GM23338 (cell line): ENCODE measurements at regions not wholly inside any gene's neighbourhood (a gene's known extent, or its start where the extent isn't known, plus 50 kb on each side); places are given as distances from the start of the nearest gene placed in this dataset.

Source experiments
- ATAC-seq: fragments of 200-7000 bp; cut with Tn5 transposase; 3 replicates; pipeline ENCODE4 v1.9.1; 2020
- DNase-seq: peaks from one replicate; pipeline ENCODE4 v3.0.0-alpha.2; 2015; ENCODE audit warnings: low spot score
- H2AFZ ChIP-seq: fragments of 200-600 bp; sonication (generic); 2 replicates; pipeline ENCODE4 v1.8.0; 2016; ENCODE audit warnings: antibody characterized with exemption, mild to moderate bottlenecking, moderate library complexity
- H3F3A ChIP-seq: fragments of 200-600 bp; sonication (generic); replicated peaks from 2 replicates; pipeline ENCODE4 v1.8.0; 2017; ENCODE audit warnings: antibody characterized with exemption, mixed run types, low read depth
- H3K27ac ChIP-seq: fragments of 200-600 bp; sonication (generic); 2 replicates; pipeline ENCODE4 v1.6.1; 2016; ENCODE audit warnings: low read depth
- H3K27me3 ChIP-seq: fragments of 200-600 bp; sonication (generic); 2 replicates; pipeline ENCODE4 v1.8.0; 2016; ENCODE audit warnings: mild to moderate bottlenecking, mixed run types, moderate library complexity; ENCODE audit not compliant: insufficient read depth
- H3K36me3 ChIP-seq: fragments of 200-600 bp; sonication (generic); 2 replicates; pipeline ENCODE4 v1.8.0; 2016; ENCODE audit warnings: mild to moderate bottlenecking; ENCODE audit not compliant: insufficient read depth
- H3K4me1 ChIP-seq: fragments of 200-600 bp; sonication (generic); 2 replicates; pipeline ENCODE4 v1.8.0; 2016; ENCODE audit warnings: mild to moderate bottlenecking, moderate library complexity; ENCODE audit not compliant: insufficient read depth
- H3K4me2 ChIP-seq: fragments of 200-600 bp; sonication (generic); 2 replicates; pipeline ENCODE4 v1.7.1; 2017; ENCODE audit warnings: mixed run types
- H3K4me3 ChIP-seq: fragments of 200-600 bp; sonication (generic); 2 replicates; pipeline ENCODE4 v1.6.1; 2016; ENCODE audit warnings: mixed run types
- H3K79me2 ChIP-seq: fragments of 200-600 bp; sonication (generic); replicated peaks from 2 replicates; pipeline ENCODE4 v1.8.0; 2017; ENCODE audit warnings: mild to moderate bottlenecking; ENCODE audit not compliant: insufficient read depth
- H3K9me2 ChIP-seq: fragments of 200-600 bp; sonication (generic); 2 replicates; pipeline ENCODE4 v1.8.0; 2017; ENCODE audit not compliant: insufficient read depth
- H4K20me1 ChIP-seq: fragments of 200-600 bp; sonication (generic); replicated peaks from 2 replicates; pipeline ENCODE4 v1.8.0; 2017; ENCODE audit warnings: mild to moderate bottlenecking; ENCODE audit not compliant: insufficient read depth
- H3K27ac Mint-ChIP-seq: 2 replicates; pipeline ENCODE4 v1.8.0; 2020; ENCODE audit warnings: inconsistent platforms, mild to moderate bottlenecking, moderate library complexity, mixed read lengths
- H3K27me3 Mint-ChIP-seq: 3 replicates; pipeline ENCODE4 v1.8.0; 2022; ENCODE audit warnings: low read depth, mild to moderate bottlenecking, moderate library complexity, mixed read lengths, inconsistent platforms; ENCODE audit not compliant: insufficient read depth, poor library complexity
- H3K36me3 Mint-ChIP-seq: 3 replicates; pipeline ENCODE4 v1.8.0; 2021; ENCODE audit warnings: low read depth, mild to moderate bottlenecking, inconsistent platforms, moderate library complexity, mixed read lengths
- H3K4me1 Mint-ChIP-seq: 3 replicates; pipeline ENCODE4 v1.8.0; 2020; ENCODE audit warnings: mild to moderate bottlenecking, inconsistent platforms, mixed read lengths
- H3K4me3 Mint-ChIP-seq: 3 replicates; pipeline ENCODE4 v1.8.0; 2021; ENCODE audit warnings: moderate library complexity, mild to moderate bottlenecking, inconsistent platforms, mixed read lengths
- H3K9me3 Mint-ChIP-seq: 3 replicates; pipeline ENCODE4 v1.8.0; 2020; ENCODE audit warnings: moderate library complexity, mild to moderate bottlenecking, inconsistent platforms, mixed read lengths
- CTCF ChIP-seq, 2 experiments: fragments of 200-600 bp in 1 of 2; sonication (generic) in 1 of 2; conservative IDR thresholded peaks; 2 replicates each; pipeline versions ENCODE4 v1.5.1 to v1.6.1; 2016 to 2017; ENCODE audit warnings: antibody characterized with exemption in 2 of 2, low read depth in 2 of 2, mild to moderate bottlenecking in 2 of 2, moderate library complexity in 1 of 2
- EZH2 ChIP-seq: fragments of 200-600 bp; sonication (generic); IDR thresholded peaks from one replicate; pipeline ENCODE4 v1.8.0; 2017; ENCODE audit warnings: antibody characterized with exemption, mild to moderate bottlenecking, low read depth; ENCODE audit not compliant: unreplicated experiment
- EZH2phosphoT487 ChIP-seq: fragments of 200-600 bp; sonication (generic); IDR thresholded peaks from one replicate; pipeline ENCODE4 v1.8.1; 2018; ENCODE audit warnings: antibody characterized with exemption; ENCODE audit not compliant: unreplicated experiment
- JUNB ChIP-seq: IDR thresholded peaks from one replicate; pipeline ENCODE4 v1.6.1; 2016; ENCODE audit warnings: antibody characterized with exemption; ENCODE audit not compliant: unreplicated experiment
- NANOG ChIP-seq: IDR thresholded peaks from 2 replicates; pipeline ENCODE4 v1.6.1; 2016; ENCODE audit warnings: antibody characterized with exemption, borderline replicate concordance
- STAT1 ChIP-seq: IDR thresholded peaks from one replicate; pipeline ENCODE4 v1.6.1; 2016; ENCODE audit warnings: antibody characterized with exemption; ENCODE audit not compliant: unreplicated experiment

GRCh38 chr12:18907127-18907526, 169.2 kb downstream of the CAPZA3 start:
- Mint-ChIP-seq H3K9me3 (peaks cover 9% of the 10 kb centered on the region; the same call in 2 of the 3 replicates), H3K4me3 (no peak overlapping the region), H3K27ac (no peak overlapping the region), H3K27me3 (no peaks in the 10 kb centered on the region), H3K4me1 (no peaks in the 10 kb centered on the region), H3K36me3 (0 out of 3 replicates have a peak, but pooled peaks cover 3% of the 10 kb centered on the region)
- no peaks in the 10 kb centered on the region for H3K4me1 ChIP-seq
- DNase-seq (no peak), ATAC-seq (no peak)
- no peak overlapping the region for H2AFZ ChIP-seq
- no peaks in the 10 kb centered on the region for H3K79me2 ChIP-seq
- H3K36me3 ChIP-seq: no peaks in the 10 kb centered on the region; the same call in 1 of the 2 replicates
- H4K20me1 ChIP-seq: no peaks in the 10 kb centered on the region
- H3K4me2 ChIP-seq: no peak overlapping the region
- no peak overlapping the region for H3K27ac ChIP-seq
- no peak overlapping the region for H3K4me3 ChIP-seq
- TF ChIP-seq NANOG (no peak), JUNB (no peak), EZH2phosphoT487 (no peak), CTCF (conservative IDR thresholded peaks at IDR 0.05; ENCODE audit: low read depth in 2 of 2) (no peak)
- H3F3A ChIP-seq: no peaks in the 10 kb centered on the region
- peaks cover 14% of the 10 kb centered on the region; the same call in 1 of the 2 replicates for H3K9me2 ChIP-seq
- no peaks in the 10 kb centered on the region for H3K27me3 ChIP-seq

GRCh38 chr12:18907728-18908127, 169.8 kb downstream of the CAPZA3 start:
- 0 out of 3 replicates have a peak, but pooled peaks cover 3% of the 10 kb centered on the region for H3K36me3 Mint-ChIP-seq
- no peaks in the 10 kb centered on the region for H3K27me3 ChIP-seq
- H3K79me2 ChIP-seq: no peaks in the 10 kb centered on the region
- no peaks in the 10 kb centered on the region for H3K4me1 ChIP-seq
- H3K36me3 ChIP-seq: no peaks in the 10 kb centered on the region; the same call in 1 of the 2 replicates
- no peaks in the 10 kb centered on the region for H4K20me1 ChIP-seq
- peaks cover 8% of the 10 kb centered on the region; the same call in 1 of the 2 replicates for H3K9me2 ChIP-seq
- H2AFZ ChIP-seq: peak overlapping the region; percentile 44; the same call in 1 of the 2 replicates
- H3K9me3 Mint-ChIP-seq: peaks cover 12% of the 10 kb centered on the region; the same call in 2 of the 3 replicates
- DNase-seq (no peak), ATAC-seq (no peak)
- H3F3A ChIP-seq: no peaks in the 10 kb centered on the region
- H3K27me3 Mint-ChIP-seq: no peaks in the 10 kb centered on the region
- H3K27ac Mint-ChIP-seq: no peak overlapping the region
- H3K4me2 ChIP-seq: no peak overlapping the region
- H3K27ac ChIP-seq: no peak overlapping the region
- TF ChIP-seq JUNB: no peak
- TF ChIP-seq STAT1: no peak
- H3K4me1 Mint-ChIP-seq: no peaks in the 10 kb centered on the region
- H3K4me3 ChIP-seq: no peak overlapping the region
- no peak overlapping the region for H3K4me3 Mint-ChIP-seq

GRCh38 chr12:18908191-18908590, 170.3 kb downstream of the CAPZA3 start:
- Mint-ChIP-seq H3K36me3 (0 out of 3 replicates have a peak, but pooled peaks cover 3% of the 10 kb centered on the region), H3K4me3 (no peak overlapping the region), H3K27ac (no peak overlapping the region), H3K9me3 (peaks cover 12% of the 10 kb centered on the region; the same call in 2 of the 3 replicates), H3K27me3 (no peaks in the 10 kb centered on the region), H3K4me1 (no peaks in the 10 kb centered on the region)
- Histone ChIP-seq H3K79me2 (no peaks in the 10 kb centered on the region), H3K4me2 (no peak overlapping the region), H3K9me2 (0 out of 2 replicates have a peak, but pooled peaks cover 5% of the 10 kb centered on the region), H3K36me3 (no peaks in the 10 kb centered on the region; the same call in 1 of the 2 replicates), H2AFZ (peak overlapping the region; percentile 44), H3K4me1 (no peaks in the 10 kb centered on the region), H3K27me3 (no peaks in the 10 kb centered on the region), H3K27ac (no peak overlapping the region), H4K20me1 (no peaks in the 10 kb centered on the region), H3F3A (no peaks in the 10 kb centered on the region), H3K4me3 (no peak overlapping the region)
- ATAC-seq (no peak), DNase-seq (no peak)
- TF ChIP-seq EZH2 (no peak), CTCF (conservative IDR thresholded peaks at IDR 0.05; ENCODE audit: low read depth in 2 of 2) (no peak)
